SU-DHL-6 (cell line): ENCODE measurements at regions not wholly inside any gene's neighbourhood (a gene's known extent, or its start where the extent isn't known, plus 50 kb on each side); places are given as distances from the start of the nearest gene placed in this dataset.

Experiments
- CTCF ChIP-seq: fragments of 200-600 bp; sonication (generic); IDR thresholded peaks from one replicate; pipeline ENCODE4 v1.5.1; 2017; ENCODE audit warnings: antibody characterized with exemption, mild to moderate bottlenecking, low read length, moderate library complexity; ENCODE audit not compliant: insufficient read depth, poor library complexity, severe bottlenecking
- EZH2phosphoT487 ChIP-seq: fragments of 200-600 bp; sonication (generic), shearing (Covaris generic); conservative IDR thresholded peaks from 2 replicates; pipeline ENCODE4 v1.6.1; 2018; ENCODE audit warnings: mild to moderate bottlenecking, antibody characterized with exemption, low read length, moderate library complexity, mixed read lengths

- TF ChIP-seq CTCF = no peak
- no peak for TF ChIP-seq EZH2phosphoT487
These were observed 343.5 kb upstream of the B3GAT1 start for GRCh38 chr11:134755535-134755934.
